HEK293 (cell line): ENCODE measurements at regions not wholly inside any gene's neighbourhood (a gene's known extent, or its start where the extent isn't known, plus 50 kb on each side); places are given as distances from the start of the nearest gene placed in this dataset.

ENCODE experiments used
- CTCF ChIA-PET: fragments of 350-600 bp; formaldehyde crosslinking; extraction: SDS; loops from one replicate; lab custom pipeline; 2021; ENCODE audit warnings: antibody characterized with exemption; lab: Yijun Ruan, JAX
- POLR2A ChIA-PET: fragments of 300-600 bp; formaldehyde crosslinking; extraction: SDS; loops from one replicate; lab custom pipeline; 2020; ENCODE audit warnings: antibody characterized with exemption, inconsistent platforms; lab: Yijun Ruan, JAX
- H3K27ac ChIP-seq: fragments of 200-500 bp; sonication (Bioruptor generic); 2 replicates; pipeline ENCODE4 v1.5.1; 2014; ENCODE audit warnings: low read depth, low read length, control low read depth, inconsistent platforms; ENCODE audit errors: extremely low read depth
- H3K36me3 ChIP-seq, 2 experiments: fragments of 200-500 bp in 1 of 2; sonication (Bioruptor generic) in 1 of 2; 1 replicate in 1 of 2; 2 replicates in 1 of 2; pipeline ENCODE4 v1.5.1; 2014 to 2017; ENCODE audit warnings: inconsistent platforms in 2 of 2, low read length in 2 of 2; ENCODE audit not compliant: control insufficient read depth in 2 of 2, insufficient read depth in 1 of 2
- H3K4me1 ChIP-seq: fragments of 200-500 bp; sonication (Bioruptor generic); 2 replicates; pipeline ENCODE4 v1.5.1; 2014; ENCODE audit warnings: mild to moderate bottlenecking, low read length, inconsistent platforms; ENCODE audit not compliant: control insufficient read depth, insufficient read depth
- H3K4me3 ChIP-seq: 2 replicates; pipeline ENCODE4 v1.5.1; 2011; ENCODE audit warnings: low read depth, mild to moderate bottlenecking, control low read depth, low read length, moderate library complexity
- H3K9me3 ChIP-seq: fragments of 200-500 bp; sonication (Bioruptor generic); 2 replicates; pipeline ENCODE4 v1.5.1; 2014; ENCODE audit warnings: low read depth, low read length, inconsistent platforms; ENCODE audit not compliant: control insufficient read depth, insufficient read depth
- GFI1B ChIP-seq: fragments of 450-650 bp; formaldehyde crosslinking; IDR thresholded peaks from 2 replicates; pipeline ENCODE4 v1.5.1; 2016; ENCODE audit warnings: missing biosample characterization, missing genetic modification characterization
- PRDM2 ChIP-seq: fragments of 450-650 bp; formaldehyde crosslinking; IDR thresholded peaks from 2 replicates; pipeline ENCODE4 v1.5.1; 2016; ENCODE audit warnings: missing biosample characterization, missing genetic modification characterization, borderline replicate concordance
- RBAK ChIP-seq: fragments of 450-650 bp; formaldehyde crosslinking; IDR thresholded peaks from 2 replicates; pipeline ENCODE4 v1.5.1; 2016; ENCODE audit warnings: missing biosample characterization, missing genetic modification characterization
- YY2 ChIP-seq: fragments of 450-650 bp; formaldehyde crosslinking; IDR thresholded peaks from 2 replicates; pipeline ENCODE4 v1.5.1; 2016; ENCODE audit warnings: missing biosample characterization, missing genetic modification characterization
- ZBTB20 ChIP-seq: fragments of 450-650 bp; formaldehyde crosslinking; IDR thresholded peaks from 2 replicates; pipeline ENCODE4 v1.5.1; 2016; ENCODE audit warnings: missing biosample characterization, missing genetic modification characterization
- ZFP69B ChIP-seq: fragments of 450-650 bp; formaldehyde crosslinking; IDR thresholded peaks from 2 replicates; pipeline ENCODE4 v1.5.1; 2016; ENCODE audit warnings: missing biosample characterization, missing genetic modification characterization
- ZNF175 ChIP-seq: fragments of 450-650 bp; formaldehyde crosslinking; IDR thresholded peaks from 2 replicates; pipeline ENCODE4 v1.5.1; 2016; ENCODE audit warnings: missing biosample characterization, missing genetic modification characterization
- ZNF202 ChIP-seq: fragments of 450-650 bp; formaldehyde crosslinking; IDR thresholded peaks from 2 replicates; pipeline ENCODE4 v1.5.1; 2016; ENCODE audit warnings: missing biosample characterization, missing genetic modification characterization, borderline replicate concordance
- ZNF221 ChIP-seq: fragments of 450-650 bp; formaldehyde crosslinking; IDR thresholded peaks from 2 replicates; pipeline ENCODE4 v1.5.1; 2017; ENCODE audit warnings: missing biosample characterization, missing genetic modification characterization, borderline replicate concordance
- ZNF24 ChIP-seq: fragments of 450-650 bp; formaldehyde crosslinking; IDR thresholded peaks from 2 replicates; pipeline ENCODE4 v1.5.1; 2016; ENCODE audit warnings: missing biosample characterization, missing genetic modification characterization
- ZNF394 ChIP-seq: fragments of 450-650 bp; formaldehyde crosslinking; IDR thresholded peaks from 2 replicates; pipeline ENCODE4 v1.5.1; 2016; ENCODE audit warnings: missing biosample characterization, missing genetic modification characterization, mild to moderate bottlenecking, moderate library complexity, borderline replicate concordance
- ZNF404 ChIP-seq: fragments of 450-650 bp; formaldehyde crosslinking; IDR thresholded peaks from 2 replicates; pipeline ENCODE4 v1.5.1; 2017; ENCODE audit warnings: missing biosample characterization, missing genetic modification characterization
- ZNF48 ChIP-seq: fragments of 450-650 bp; formaldehyde crosslinking; IDR thresholded peaks from 2 replicates; pipeline ENCODE4 v1.5.1; 2016; ENCODE audit warnings: missing biosample characterization, missing genetic modification characterization
- ZNF514 ChIP-seq: fragments of 450-650 bp; formaldehyde crosslinking; IDR thresholded peaks from 2 replicates; pipeline ENCODE4 v1.5.1; 2016; ENCODE audit warnings: missing biosample characterization, missing genetic modification characterization
- ZNF561 ChIP-seq: fragments of 450-650 bp; IDR thresholded peaks from 2 replicates; pipeline ENCODE4 v1.5.1; 2018; ENCODE audit warnings: missing biosample characterization, missing genetic modification characterization, borderline replicate concordance
- ZNF623 ChIP-seq: fragments of 450-650 bp; formaldehyde crosslinking; IDR thresholded peaks from 2 replicates; pipeline ENCODE4 v1.5.1; 2016; ENCODE audit warnings: missing biosample characterization, missing genetic modification characterization
- ZNF658 ChIP-seq: fragments of 450-650 bp; formaldehyde crosslinking; IDR thresholded peaks from 2 replicates; pipeline ENCODE4; 2016; ENCODE audit warnings: missing biosample characterization, missing genetic modification characterization
- ZNF701 ChIP-seq: fragments of 450-650 bp; formaldehyde crosslinking; IDR thresholded peaks from 2 replicates; pipeline ENCODE4 v1.5.1; 2016; ENCODE audit warnings: missing biosample characterization, missing genetic modification characterization
- ZNF777 ChIP-seq: fragments of 450-650 bp; formaldehyde crosslinking; IDR thresholded peaks from 2 replicates; pipeline ENCODE4 v1.5.1; 2017; ENCODE audit warnings: missing biosample characterization, missing genetic modification characterization, borderline replicate concordance
- ZSCAN30 ChIP-seq: fragments of 450-650 bp; IDR thresholded peaks from 2 replicates; pipeline ENCODE4 v1.5.1; 2018; ENCODE audit warnings: missing biosample characterization, mild to moderate bottlenecking, missing genetic modification characterization, moderate library complexity
- ZSCAN4 ChIP-seq: fragments of 450-650 bp; formaldehyde crosslinking; IDR thresholded peaks from 2 replicates; pipeline ENCODE4 v1.5.1; 2017; ENCODE audit warnings: missing biosample characterization, missing genetic modification characterization
- TF ChIP-seq, protein P1 (sequence below): fragments of 450-650 bp; formaldehyde crosslinking; IDR thresholded peaks from 2 replicates; pipeline ENCODE4 v1.5.1; 2016; ENCODE audit warnings: missing biosample characterization, missing genetic modification characterization

DNA sequence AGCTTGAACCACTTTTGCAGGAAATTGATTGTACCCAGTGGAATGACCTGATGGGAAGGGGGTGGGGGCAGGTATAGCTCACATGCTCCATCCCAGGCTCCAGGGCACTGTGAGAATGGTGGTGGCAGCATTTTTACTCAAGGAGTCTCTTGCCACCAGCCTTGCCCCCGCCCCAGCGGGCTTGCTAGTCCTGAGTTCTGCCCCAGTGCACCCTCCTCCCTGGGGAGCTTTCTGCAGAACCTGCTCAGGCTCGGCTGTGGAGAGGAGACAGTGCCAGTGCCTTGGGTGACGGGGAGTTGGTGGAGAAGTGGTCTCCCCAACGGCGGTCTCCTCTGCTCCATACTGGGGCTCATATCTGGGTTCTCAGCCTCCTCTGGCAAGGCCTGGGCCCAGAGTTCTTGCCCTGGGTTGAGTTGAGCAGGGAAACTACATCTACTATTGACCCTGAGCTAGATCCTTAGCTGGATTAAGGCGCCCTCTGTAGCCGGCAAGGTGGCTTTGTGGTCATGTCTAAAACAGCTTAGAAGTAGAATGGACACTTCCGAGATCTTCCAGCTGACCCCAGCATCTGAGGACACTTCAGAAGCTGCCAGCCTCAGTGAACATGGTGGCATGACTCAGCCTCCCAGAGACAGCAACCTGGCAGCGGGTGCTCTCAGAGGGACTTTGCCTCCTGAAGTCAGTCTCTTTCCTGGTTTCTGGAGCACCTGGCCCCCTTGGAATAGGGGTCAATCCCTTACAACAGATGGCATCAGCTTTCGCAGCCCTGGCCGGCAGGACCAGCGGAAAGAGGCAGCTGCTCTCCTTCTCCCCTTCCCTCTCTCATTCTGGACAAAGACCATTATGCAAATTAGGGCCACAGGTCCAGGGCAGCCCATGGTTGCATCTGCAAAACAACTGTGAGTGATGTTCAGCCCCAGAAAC lies 363.4 kb upstream of the MKI67 start:
- no peaks in the 10 kb centered on the region for H3K4me1 ChIP-seq
- TF ChIP-seq RBAK (no peak), ZNF394 (tag by site-specific recombination) (no peak), ZNF221 (no peak), ZNF514 (tag by site-specific recombination) (no peak), ZFP69B (tag by site-specific recombination) (no peak), GFI1B (tag by site-specific recombination) (no peak), ZNF623 (tag by site-specific recombination) (no peak), ZNF404 (no peak)
- no peaks in the 10 kb centered on the region for H3K9me3 ChIP-seq
- ChIA-PET CTCF (no interaction called here), POLR2A (no interaction called here)
- no peaks in the 10 kb centered on the region for H3K36me3 ChIP-seq
- no peak overlapping the region for H3K27ac ChIP-seq
- H3K4me3 ChIP-seq, result no peak overlapping the region

GRCh38 chr10:128491686-128492085 lies 365.5 kb upstream of the MKI67 start:
- ChIA-PET POLR2A (no interaction called here), CTCF (no interaction called here)
- no peak for TF ChIP-seq ZSCAN4
- no peak for TF ChIP-seq ZBTB20
- TF ChIP-seq ZNF561 (tag by site-specific recombination), result no peak
- TF ChIP-seq, protein P1, sequence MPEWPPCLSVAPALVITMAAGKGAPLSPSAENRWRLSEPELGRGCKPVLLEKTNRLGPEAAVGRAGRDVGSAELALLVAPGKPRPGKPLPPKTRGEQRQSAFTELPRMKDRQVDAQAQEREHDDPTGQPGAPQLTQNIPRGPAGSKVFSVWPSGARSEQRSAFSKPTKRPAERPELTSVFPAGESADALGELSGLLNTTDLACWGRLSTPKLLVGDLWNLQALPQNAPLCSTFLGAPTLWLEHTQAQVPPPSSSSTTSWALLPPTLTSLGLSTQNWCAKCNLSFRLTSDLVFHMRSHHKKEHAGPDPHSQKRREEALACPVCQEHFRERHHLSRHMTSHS (tag by site-specific recombination), result no peak
- TF ChIP-seq PRDM2 (tag by site-specific recombination), result no peak
- no peak for TF ChIP-seq ZSCAN30
- TF ChIP-seq ZNF48 (tag by site-specific recombination), result no peak
- TF ChIP-seq ZNF658 (tag by site-specific recombination), result no peak
- no peak for TF ChIP-seq ZNF24 (tag by site-specific recombination)
- TF ChIP-seq ZNF777 (tag by site-specific recombination), result no peak
- TF ChIP-seq ZNF175 (tag by site-specific recombination), result no peak
- TF ChIP-seq YY2 (tag by site-specific recombination), result no peak
- no peak for TF ChIP-seq ZNF701 (tag by site-specific recombination)
- no peak for TF ChIP-seq ZNF202 (tag by site-specific recombination)
- no peak overlapping the region for H3K4me3 ChIP-seq
- H3K36me3 ChIP-seq, result no peaks in the 10 kb centered on the region
- H3K4me1 ChIP-seq, result no peaks in the 10 kb centered on the region
- H3K9me3 ChIP-seq, result no peaks in the 10 kb centered on the region
- H3K27ac ChIP-seq, result no peak overlapping the region
